ENCODE measurements at regions not wholly inside any gene's neighbourhood (a gene's known extent, or its start where the extent isn't known, plus 50 kb on each side); places are given as distances from the start of the nearest gene placed in this dataset.

GRCh38 chr1:188140958-188141357, 1312.2 kb downstream of the PLA2G4A start:
- TF ChIP-seq CTCF (conservative IDR thresholded peaks at IDR 0.05; ENCODE audit: low read depth, low read length), result no peak
- DNase-seq (ENCODE audit: low read depth), result no peak
- H3K4me3 ChIP-seq (ENCODE audit: low read length), result no peak overlapping the region

GRCh38 chr1:188154196-188154595, 1325.4 kb downstream of the PLA2G4A start:
- no peak for DNase-seq (ENCODE audit: low read depth)
- TF ChIP-seq CTCF (conservative IDR thresholded peaks at IDR 0.05; ENCODE audit: low read depth, low read length), result no peak
- H3K4me3 ChIP-seq (ENCODE audit: low read length), result no peak overlapping the region

- H3K4me3 ChIP-seq (ENCODE audit: low read length), result no peak overlapping the region
- no peak for DNase-seq (ENCODE audit: low read depth)
- no peak for TF ChIP-seq CTCF (conservative IDR thresholded peaks at IDR 0.05; ENCODE audit: low read depth, low read length)
Measured at GRCh38 chr1:188154761-188155160, 1326.0 kb downstream of the PLA2G4A start.

DNA sequence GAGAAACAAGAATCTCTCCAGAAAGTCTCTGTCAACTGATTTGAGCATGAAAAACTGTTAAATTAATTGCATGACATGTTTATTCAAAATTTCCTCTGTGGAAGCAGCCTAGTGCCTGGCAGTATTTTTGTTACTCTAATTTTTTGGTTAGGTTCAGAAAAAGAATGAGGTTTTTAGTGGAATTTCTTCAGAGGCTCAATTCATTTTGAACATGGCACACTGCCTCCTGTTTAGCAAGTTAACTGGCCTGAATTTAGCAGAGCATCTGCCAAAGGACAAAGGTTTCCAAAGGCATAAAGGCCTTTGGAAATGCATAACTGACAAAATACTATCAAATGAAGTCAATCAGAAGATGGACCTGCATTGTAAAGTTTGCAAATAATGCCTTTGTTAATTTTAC, 1326.5 kb downstream of the PLA2G4A start:
- no peak for DNase-seq (ENCODE audit: low read depth)
- H3K4me3 ChIP-seq (ENCODE audit: low read length), result no peak overlapping the region
- no peak for TF ChIP-seq CTCF (conservative IDR thresholded peaks at IDR 0.05; ENCODE audit: low read depth, low read length)

DNA sequence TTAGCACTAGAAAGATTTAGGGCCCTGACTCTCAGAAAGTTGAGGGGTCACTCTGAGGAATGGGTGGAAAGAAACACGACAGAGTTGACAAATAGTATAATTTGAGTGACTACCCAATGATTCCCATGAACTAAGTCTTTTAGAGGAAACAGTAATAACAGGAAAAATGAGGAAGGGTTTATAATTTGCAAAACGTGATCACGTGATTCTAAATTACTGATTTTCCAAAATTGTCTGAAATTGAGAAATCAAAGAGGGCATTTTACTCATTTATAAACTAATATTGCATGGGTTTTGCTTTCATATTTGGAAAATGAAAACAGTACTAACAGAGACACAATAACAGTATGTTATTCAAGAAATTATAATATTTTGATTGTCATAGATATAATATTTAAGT, 1335.7 kb downstream of the PLA2G4A start:
- no peak for DNase-seq (ENCODE audit: low read depth)
- TF ChIP-seq CTCF (conservative IDR thresholded peaks at IDR 0.05; ENCODE audit: low read depth, low read length), result no peak
- H3K4me3 ChIP-seq (ENCODE audit: low read length), result no peak overlapping the region

DNA sequence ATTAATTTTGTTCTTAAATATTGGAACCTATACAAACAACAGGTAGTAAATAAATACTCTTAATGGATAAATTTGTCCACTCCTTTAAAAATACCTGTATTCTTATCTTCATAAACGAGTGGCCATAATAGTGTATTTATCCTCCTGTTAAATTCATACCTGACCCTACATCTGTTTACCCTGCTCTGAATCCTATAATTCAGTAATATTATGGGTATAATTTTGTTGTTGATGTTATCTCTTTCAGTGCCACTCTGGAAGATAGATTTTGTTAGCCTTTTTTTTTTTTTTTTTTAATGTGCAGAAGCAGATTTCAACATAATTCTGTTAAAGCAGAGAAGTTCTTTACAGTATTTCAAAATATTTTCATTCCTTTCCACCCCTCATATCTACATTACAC, 1337.9 kb downstream of the PLA2G4A start:
- DNase-seq (ENCODE audit: low read depth), result no peak
- no peak for TF ChIP-seq CTCF (conservative IDR thresholded peaks at IDR 0.05; ENCODE audit: low read depth, low read length)
- no peak overlapping the region for H3K4me3 ChIP-seq (ENCODE audit: low read length)

DNA sequence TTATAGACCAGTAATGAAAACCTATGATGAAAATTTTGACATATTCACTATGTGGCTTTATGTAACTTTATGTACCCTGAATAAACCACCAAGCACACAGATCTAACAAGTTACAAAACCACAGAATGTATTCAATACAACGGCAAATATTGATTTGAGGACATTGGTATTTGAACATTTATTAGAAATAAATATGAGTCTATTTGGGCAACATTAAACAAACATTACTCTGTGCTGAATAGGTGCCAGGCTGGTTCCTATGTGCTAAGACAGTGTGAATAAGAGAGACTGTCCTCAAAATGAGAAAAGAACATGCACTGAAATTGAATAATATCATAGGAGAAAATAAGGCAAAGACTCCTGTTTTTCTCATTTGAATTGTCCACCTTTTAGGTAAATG, 1341.2 kb downstream of the PLA2G4A start:
- no peak for TF ChIP-seq CTCF (conservative IDR thresholded peaks at IDR 0.05; ENCODE audit: low read depth, low read length)

More for the DNA sequence above, 1341.2 kb downstream of the PLA2G4A start:
- no peak overlapping the region for H3K4me3 ChIP-seq (ENCODE audit: low read length)
- DNase-seq (ENCODE audit: low read depth), result no peak

Measured in retinal pigment epithelial cell (primary cell).